BJ (cell line): ENCODE measurements at regions not wholly inside any gene's neighbourhood (a gene's known extent, or its start where the extent isn't known, plus 50 kb on each side); places are given as distances from the start of the nearest gene placed in this dataset.

Experiments used
- CTCF ChIA-PET: fragments of 350-600 bp; formaldehyde crosslinking; extraction: SDS; loops from one replicate; lab custom pipeline; 2021; ENCODE audit warnings: antibody characterized with exemption, inconsistent platforms; lab: Yijun Ruan, JAX
- POLR2A ChIA-PET: fragments of 300-600 bp; sonication (Branson Sonifier 250); formaldehyde crosslinking; extraction: SDS; loops from one replicate; lab custom pipeline; 2021; ENCODE audit warnings: antibody characterized with exemption; lab: Charles Lee
- DNase-seq: peaks from one replicate; pipeline ENCODE4 v3.0.0-alpha.2; 2011; ENCODE audit warnings: low read depth
- H3K27me3 ChIP-seq: 2 replicates; pipeline ENCODE4 v1.6.0; 2011; ENCODE audit warnings: low read length; ENCODE audit not compliant: control insufficient read depth, insufficient read depth
- H3K36me3 ChIP-seq: 2 replicates; pipeline ENCODE4 v1.5.1; 2011; ENCODE audit warnings: low read length; ENCODE audit not compliant: control insufficient read depth, insufficient read depth
- H3K4me3 ChIP-seq: 2 replicates; pipeline ENCODE4 v1.5.1; 2011; ENCODE audit warnings: low read depth, mild to moderate bottlenecking, control low read depth, low read length
- TF ChIP-seq, protein P1 (sequence below): IDR thresholded peaks from 2 replicates; pipeline ENCODE4 v1.5.1; 2011; ENCODE audit warnings: low read depth, mild to moderate bottlenecking, control low read depth, inconsistent platforms, low read length, moderate library complexity; ENCODE audit not compliant: insufficient read depth

DNA sequence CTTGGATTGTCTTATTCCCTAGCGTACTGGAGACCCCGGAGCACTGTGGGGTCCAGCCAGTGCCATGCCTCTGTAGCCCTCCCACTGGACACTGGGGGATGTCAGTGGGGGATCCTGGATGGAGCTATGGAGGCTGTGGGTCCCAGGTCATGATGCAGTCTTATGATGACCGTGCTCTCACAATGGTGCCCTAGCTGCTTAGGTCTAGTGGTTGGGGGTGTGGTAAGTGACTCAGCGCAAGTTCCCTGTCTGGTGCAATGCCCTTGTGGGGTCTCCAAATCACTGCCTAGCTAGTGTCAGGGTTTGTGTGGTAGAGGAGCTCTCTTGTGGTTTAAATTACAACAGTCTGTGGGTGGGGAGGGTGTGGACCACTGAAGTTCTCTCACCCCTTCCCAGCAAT is 135.4 kb downstream of the CDC5L start:
- Histone ChIP-seq H3K36me3 (no peaks in the 10 kb centered on the region), H3K4me3 (no peak overlapping the region), H3K27me3 (peaks cover 8% of the 10 kb centered on the region)
- POLR2A ChIA-PET = no interaction called here
- DNase-seq = no peak
- CTCF ChIA-PET = no interaction called here
- TF ChIP-seq, protein P1, sequence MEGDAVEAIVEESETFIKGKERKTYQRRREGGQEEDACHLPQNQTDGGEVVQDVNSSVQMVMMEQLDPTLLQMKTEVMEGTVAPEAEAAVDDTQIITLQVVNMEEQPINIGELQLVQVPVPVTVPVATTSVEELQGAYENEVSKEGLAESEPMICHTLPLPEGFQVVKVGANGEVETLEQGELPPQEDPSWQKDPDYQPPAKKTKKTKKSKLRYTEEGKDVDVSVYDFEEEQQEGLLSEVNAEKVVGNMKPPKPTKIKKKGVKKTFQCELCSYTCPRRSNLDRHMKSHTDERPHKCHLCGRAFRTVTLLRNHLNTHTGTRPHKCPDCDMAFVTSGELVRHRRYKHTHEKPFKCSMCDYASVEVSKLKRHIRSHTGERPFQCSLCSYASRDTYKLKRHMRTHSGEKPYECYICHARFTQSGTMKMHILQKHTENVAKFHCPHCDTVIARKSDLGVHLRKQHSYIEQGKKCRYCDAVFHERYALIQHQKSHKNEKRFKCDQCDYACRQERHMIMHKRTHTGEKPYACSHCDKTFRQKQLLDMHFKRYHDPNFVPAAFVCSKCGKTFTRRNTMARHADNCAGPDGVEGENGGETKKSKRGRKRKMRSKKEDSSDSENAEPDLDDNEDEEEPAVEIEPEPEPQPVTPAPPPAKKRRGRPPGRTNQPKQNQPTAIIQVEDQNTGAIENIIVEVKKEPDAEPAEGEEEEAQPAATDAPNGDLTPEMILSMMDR = no peak

DNA sequence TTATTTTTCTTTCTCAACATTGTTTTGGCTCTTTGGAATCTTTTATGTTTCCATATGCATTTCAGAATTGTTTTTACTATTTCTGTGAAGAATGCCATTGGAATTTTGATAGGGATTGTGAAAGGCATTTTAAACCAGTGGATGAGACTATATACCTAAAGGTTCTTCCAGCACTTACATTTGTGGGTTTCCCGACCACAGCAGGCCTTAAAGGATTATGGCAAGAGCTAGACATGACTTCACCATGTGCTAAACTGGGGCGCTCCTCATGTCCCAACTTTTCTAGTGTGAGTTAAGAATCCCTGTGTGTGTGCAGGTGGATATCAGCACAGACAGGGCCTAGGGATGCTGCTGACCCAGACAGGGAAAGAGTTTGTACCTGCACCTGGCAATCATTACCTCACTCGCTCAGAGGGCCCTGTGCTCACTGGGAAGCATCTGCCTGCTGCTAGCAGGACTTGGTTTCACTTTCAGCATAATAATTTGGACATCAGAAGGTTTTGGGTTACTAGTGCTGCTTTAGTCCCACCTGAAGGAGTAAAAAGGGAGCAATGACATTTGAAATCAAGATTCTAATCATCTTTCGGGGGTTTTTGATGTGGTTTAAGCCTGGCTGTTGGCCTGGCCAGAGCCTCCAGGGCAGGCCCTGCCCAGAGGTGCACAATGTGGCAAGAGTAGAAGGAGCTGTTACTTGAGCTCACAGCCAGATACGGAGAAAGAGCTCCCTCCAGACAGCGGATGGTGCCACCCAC is 137.1 kb downstream of the CDC5L start:
- peaks cover 10% of the 10 kb centered on the region for H3K27me3 ChIP-seq
- ChIA-PET POLR2A (no interaction called here), CTCF (no interaction called here)
- H3K36me3 ChIP-seq = no peaks in the 10 kb centered on the region
- no peak for DNase-seq
- no peak overlapping the region for H3K4me3 ChIP-seq
- TF ChIP-seq, protein P1 = no peak

DNA sequence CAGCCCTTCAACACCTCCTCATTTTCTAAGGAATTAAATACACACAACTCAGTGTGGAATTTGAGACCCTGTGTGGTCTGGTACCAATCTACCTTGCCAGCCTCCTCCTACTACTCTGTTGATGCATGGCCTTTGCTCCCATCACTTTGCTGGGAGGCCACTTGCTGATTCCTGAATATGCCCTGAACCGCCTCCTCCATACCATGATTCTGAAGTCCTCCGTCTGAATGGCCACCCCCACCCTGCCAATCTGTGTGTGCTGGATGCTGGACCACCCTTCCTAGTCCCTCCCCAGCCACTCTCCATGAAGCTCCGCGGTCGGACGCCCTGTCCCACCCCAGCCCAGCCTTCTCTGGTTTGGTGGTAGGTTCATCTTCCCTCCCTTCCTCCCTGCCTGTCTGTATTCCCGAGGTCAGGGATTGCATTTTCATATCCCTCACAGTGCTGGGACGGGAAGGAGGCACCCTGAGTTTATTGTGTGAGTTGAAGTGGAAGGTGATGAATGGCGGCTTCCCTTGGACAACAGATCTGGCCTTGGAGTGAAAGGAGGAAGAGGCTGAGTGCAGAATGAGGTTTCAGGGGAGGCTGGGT is 138.3 kb downstream of the CDC5L start:
- no peak for DNase-seq
- peaks cover 9% of the 10 kb centered on the region for H3K27me3 ChIP-seq
- H3K36me3 ChIP-seq = no peaks in the 10 kb centered on the region
- ChIA-PET CTCF (no interaction called here), POLR2A (no interaction called here)
- H3K4me3 ChIP-seq = no peak overlapping the region
- TF ChIP-seq, protein P1 = no peak

DNA sequence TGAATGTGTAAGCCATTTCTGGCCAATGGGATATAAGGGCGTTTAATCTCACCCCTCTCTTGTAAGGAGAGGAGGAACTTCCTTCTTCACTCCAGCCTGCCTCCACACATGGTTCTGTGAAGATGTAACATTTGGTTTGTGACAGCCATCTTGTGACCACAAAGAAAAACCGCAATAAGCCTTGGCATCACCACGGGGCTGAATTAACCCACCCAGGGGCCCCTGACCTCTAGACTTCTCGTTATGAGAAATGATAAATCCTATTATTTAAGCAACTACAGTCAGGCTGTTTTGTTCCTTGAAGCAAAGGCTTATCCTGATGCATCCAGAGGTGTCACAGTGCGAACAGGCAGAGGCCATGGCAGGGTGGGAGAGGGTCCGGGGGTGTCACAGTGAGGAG is 139.7 kb downstream of the CDC5L start:
- H3K4me3 ChIP-seq = no peak overlapping the region
- peaks cover 7% of the 10 kb centered on the region for H3K27me3 ChIP-seq
- TF ChIP-seq, protein P1 = no peak
- H3K36me3 ChIP-seq = no peaks in the 10 kb centered on the region
- no peak for DNase-seq
- CTCF ChIA-PET = interaction anchor here (0.6 kb wide), 1 partner anchor 23 kb away, joined by 3 read pairs; no protein-coding TSS in a partner anchor
- POLR2A ChIA-PET = no interaction called here

DNA sequence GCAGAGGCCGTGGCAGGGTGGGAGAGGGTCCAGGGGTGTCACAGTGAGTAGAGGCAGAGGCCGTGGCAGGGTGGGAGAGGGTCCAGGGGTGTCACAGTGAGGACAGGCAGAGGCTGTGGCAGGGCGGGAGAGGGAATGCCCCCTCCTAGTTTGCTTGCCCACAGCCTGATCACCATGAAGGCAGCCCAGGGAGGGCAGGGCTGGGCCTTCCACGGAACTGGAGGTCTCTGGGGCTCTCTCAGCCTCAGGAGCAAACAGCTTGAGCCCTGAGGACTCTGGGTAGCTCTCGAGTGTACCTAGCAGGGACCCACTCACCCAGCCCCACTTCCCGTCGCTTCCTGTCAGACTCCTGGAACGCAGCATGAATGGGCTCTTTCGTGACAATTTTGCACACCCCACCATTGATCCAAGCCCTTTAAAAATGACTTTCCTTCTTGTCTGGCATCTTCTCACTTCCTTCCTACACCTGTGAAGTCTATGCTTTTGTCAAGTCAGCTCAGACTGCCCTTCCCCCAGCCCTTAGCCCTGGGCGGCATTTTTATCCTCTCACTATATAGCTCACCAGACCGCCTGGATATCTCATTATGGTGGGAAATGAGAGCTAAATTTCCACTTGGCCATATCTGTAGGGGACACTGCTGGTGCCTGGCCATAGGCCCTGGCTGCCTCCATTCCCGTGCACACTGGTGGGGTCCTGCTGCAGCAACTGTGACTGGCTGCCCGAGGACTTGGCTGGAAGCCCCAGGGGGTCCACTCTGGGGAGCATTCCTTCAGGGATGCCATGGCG is 140.3 kb downstream of the CDC5L start:
- Histone ChIP-seq H3K4me3 (no peak overlapping the region), H3K27me3 (peaks cover 4% of the 10 kb centered on the region), H3K36me3 (no peaks in the 10 kb centered on the region)
- DNase-seq = no peak
- CTCF ChIA-PET = interaction anchor here (0.6 kb wide), 1 partner anchor 23 kb away, joined by 3 read pairs; no protein-coding TSS in a partner anchor
- TF ChIP-seq, protein P1 = no peak
- POLR2A ChIA-PET = no interaction called here
